ENCODE measurements at regions not wholly inside any gene's neighbourhood (a gene's known extent, or its start where the extent isn't known, plus 50 kb on each side); places are given as distances from the start of the nearest gene placed in this dataset.
A peak's percentile ranks its signal among the peaks of the same experiment; 100 is the strongest.

DNA sequence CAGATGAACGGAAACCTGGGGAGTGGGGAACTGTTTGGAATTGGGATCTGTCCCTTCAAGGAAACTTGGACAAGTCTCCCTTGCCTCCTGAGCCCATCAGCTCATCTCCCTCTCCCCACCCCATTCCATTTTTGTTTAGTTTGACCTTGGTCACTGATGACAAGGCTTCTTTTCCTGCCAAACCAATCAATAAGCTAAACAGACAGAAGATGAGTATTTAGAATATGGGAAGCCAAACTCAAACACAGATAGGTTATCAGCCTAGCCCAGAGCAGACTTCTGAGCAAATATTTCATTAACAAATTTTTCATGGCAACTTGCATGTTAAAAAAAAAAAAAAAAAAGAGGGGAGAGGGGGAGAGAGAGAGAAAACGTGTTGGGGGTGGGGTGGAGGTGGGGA is 337.2 kb upstream of the PROX1 start:
- no peak for DNase-seq (ENCODE audit: low spot score)

DNA sequence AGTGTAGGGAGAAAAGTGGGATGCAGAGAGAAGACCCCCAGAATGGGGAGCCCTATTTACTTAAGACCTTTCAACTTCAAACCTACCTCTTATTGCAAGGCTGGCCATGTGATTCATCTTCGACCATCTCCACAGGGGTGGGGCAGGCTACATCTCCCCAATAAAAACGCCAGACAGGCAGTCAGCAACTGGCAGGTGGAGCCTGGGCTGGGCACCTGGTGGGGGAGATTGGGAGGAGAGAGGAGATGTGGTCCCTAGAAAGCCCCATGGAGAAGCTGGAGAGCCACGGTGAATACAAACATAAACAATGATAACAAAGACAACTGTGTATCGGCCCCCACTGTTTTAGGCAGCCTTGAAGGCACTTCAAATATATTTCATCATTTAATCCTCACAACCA is 336.7 kb upstream of the PROX1 start:
- no peak for DNase-seq (ENCODE audit: low spot score)

DNA sequence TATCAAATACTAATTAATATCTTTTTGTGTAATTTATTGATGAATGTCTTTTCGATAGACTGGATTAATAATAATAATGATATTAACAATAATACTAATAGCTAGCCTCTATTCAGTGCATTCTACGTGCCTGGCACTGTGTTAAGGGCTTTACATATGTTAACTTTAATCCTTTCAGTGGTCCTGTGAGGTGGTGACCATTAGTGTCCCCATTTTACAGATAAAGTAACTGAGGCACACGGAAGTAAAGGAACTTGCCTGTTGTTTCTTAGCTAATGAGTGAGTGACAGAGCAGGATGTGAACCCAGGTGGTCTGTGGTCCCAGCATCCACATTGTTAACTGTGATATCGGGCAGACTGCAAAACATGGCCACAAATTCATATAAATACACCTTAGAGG is 335.7 kb upstream of the PROX1 start:
- DNase-seq (ENCODE audit: low spot score) = no peak

DNA sequence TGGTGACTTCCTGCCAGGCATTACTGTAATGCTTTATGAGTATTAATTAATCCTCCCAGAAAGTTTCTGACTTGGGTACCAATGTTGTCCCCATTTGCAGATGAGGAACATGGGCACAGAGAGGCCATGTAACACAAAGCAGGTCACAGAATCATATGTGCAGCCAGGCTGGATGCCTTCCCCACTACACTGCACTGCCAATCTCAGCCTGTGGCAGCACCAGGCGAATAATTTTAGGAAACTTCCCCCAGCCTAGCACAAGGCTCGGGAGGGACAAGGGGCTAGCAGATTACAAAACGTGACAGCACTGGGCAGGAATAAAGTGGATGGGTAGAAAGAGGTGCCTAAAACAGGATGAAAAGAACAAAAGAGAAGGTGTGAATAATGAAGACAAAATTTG is 331.7 kb upstream of the PROX1 start:
- no peak for DNase-seq (ENCODE audit: low spot score)

DNA sequence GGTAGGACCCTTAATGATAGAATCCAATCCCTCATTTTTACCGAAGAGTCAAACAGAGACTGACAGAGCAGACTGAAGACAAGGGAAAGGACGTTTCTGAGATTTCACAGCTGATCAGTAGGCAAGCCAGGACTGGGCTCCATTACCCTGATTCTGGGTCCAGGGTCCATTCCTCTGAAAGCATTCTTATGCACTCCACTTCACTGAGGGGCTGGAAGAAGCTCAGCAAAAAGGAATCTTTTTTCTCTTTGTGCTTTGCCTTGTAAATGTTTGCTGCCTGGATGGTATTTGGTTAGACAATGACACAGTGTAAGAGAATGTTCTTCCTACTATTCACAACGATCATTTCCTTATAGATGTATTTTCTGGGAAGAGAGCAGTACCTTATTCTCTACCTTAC is 331.3 kb upstream of the PROX1 start:
- no peak for DNase-seq (ENCODE audit: low spot score)

DNA sequence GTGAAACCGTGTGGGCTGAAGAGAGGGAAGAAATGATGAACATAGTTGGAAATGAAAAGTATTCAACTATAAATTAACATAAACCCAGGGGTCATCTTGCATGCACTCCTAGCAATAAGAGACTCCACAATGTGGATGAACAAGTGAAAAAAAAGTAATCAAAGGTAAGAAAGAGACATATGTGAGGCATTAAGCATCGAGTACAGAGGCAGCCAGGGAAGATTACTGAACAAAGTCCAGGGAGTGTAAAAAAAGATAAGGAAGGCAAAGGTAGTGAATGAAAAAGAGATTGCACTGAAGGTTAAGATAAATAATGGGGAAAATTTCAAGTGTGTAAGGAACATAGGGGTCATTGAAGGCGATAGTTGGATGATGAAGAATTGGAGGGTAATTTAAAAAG is 330.8 kb upstream of the PROX1 start:
- no peak for DNase-seq (ENCODE audit: low spot score)

DNA sequence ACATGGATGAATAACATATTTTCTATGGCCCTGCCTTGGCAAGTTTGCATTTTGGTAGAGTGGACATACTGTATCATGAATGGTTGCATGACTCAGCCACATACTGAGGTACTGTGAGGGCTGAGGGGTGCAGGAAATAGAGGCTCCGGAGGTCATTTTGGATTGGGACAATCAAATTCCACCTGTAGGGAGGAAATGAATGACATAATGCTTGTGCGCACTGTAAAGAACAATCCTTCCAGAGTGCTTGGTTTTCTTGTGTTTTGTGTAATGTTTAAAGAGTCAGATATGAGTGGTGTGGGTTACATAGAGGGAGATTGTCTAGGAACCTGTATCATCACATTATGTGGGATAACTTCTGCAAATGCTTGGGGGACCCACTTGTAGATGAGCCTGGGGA is 329.9 kb upstream of the PROX1 start:
- DNase-seq (ENCODE audit: low spot score) = no peak

DNA sequence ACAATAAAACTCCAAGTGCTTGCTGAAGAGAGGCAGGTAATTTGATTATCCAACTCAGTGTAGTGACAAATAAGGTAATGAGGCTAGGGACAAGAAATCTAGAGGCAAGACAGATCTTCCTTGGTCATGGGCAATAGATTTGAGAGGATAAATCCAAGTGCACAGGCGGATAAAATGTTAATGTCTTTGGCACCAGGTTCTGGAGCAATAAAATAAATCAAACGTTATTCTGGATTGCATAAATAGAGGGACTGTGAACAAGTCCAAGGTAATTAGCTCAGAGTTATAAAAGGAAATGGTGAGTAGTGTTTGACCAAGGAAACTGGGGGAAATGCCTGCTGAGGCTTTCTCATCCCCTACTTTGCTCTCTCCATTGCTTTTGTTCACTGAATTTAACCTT is 329.3 kb upstream of the PROX1 start:
- DNase-seq (ENCODE audit: low spot score) = no peak

DNA sequence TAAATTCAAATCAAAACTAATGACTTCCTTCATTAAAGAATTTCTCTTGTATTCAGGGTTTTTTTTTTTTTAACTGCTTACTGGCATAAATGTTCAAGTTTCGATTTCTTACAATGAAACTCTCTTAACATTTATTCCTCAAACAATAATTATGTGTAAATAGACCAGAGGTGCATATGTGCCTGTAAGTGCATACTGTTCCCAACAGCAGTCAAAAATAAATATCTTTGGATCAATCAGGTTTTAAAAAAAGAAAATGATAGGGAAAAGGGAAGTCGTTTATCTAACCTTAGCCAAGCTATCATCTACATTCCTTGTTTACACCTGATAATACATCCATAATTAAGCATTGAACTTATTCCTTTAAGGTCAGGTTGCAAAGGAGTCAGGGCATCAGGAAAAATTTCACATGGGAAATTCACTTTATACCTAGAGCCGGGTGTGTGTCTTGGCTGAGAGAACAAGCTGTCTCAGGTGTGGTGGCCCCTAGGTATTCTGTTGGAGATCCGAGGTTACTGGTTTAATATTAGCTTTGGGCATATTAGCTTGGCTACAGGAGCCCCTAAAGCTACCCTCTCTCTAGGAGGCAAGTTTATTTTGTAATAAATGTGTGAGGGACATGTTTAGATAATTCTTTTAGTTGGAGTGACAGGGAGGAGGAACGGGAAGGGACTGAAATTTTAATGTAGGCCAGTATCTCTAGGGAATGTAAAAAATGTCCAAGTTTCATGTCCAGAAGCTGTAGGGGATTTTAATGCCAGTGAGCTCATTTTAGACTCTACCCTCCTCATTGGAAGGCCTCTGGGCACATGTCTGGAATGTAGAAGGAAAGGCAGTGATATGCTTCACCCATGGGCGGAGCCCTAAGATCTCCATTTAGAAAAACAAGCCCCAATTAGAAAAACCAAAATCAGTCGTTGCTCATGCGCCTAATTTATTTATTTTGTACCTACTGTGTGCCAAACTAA is 327.9 kb upstream of the PROX1 start:
- no peak for DNase-seq (ENCODE audit: low spot score)

DNA sequence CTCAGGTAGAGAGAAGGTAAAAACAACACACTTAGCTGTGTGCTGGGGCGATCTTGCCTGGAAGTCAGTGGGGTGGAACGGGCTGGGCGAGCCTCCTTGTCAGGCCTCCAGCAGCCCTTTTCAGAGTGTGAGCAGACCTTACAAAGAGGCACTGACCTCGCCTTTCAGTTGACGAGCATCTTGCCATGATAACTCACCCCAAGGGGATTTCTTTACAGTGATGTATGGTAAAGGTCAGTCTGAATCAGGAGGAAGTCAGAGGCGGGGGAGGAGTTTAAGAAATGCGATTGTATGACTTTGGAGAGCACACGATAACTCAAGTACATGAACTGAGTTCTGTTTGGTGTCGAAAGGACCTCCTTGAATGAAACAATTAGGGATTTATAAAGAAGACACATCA is 326.5 kb upstream of the PROX1 start:
- DNase-seq (ENCODE audit: low spot score) = no peak

DNA sequence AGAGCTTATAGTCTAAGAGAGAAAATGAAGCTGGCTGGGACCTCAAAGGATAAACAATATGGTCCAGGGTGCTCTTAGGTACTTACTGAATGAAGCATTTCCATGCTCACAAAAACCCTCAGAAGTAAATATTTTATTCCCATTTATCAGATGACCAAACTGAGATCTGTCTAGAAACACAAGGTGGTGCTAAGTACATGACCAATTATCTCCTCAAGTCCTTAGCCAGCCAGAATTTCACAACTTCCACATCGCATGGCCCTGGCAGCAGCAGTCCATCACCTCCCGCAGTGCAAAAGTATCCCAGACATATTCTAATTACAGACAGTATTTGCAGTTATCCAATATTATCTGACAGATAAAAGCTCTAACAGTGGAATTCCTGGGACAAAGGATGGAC is 321.7 kb upstream of the PROX1 start:
- DNase-seq (ENCODE audit: low spot score) = no peak

DNA sequence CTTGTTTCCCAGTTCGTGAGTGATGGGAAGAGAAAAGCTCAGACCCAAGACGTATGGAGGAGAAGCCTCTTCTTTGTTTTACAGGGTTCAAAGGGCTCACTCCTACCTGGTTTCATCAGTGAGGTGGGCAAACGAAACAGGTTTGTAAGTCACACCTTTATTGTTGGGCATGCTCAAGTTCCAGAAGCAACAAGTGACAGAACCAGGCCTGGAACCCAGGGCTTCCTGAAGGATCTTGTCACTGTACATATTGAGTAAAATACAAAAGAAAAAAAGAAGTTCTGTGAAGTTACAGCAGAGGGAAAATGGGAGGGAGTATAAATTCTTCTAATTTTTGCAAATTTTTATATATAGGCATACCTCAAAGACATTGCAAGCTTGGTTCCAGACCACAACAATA is 320.9 kb upstream of the PROX1 start:
- DNase-seq (ENCODE audit: low spot score) = no peak

DNA sequence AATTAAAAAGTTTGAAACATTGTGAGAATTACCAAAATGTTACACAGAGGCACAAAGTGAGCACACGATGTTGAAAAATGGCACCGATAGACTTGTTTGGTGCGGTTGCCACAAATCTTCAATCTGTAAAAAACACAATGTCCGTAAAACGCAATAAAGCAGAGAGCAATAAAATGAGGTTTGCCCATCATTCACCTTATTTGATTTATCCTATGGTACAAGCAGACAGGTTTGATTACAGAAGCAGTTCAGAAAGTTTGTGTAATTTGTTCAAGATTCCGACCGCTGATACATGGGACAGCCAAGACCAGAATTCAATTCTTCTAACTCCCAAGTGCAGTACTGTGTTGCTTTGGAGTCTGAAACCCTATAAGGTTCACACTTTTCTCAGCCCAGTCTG is 318.3 kb upstream of the PROX1 start:
- DNase-seq (ENCODE audit: low spot score) = no peak

DNA sequence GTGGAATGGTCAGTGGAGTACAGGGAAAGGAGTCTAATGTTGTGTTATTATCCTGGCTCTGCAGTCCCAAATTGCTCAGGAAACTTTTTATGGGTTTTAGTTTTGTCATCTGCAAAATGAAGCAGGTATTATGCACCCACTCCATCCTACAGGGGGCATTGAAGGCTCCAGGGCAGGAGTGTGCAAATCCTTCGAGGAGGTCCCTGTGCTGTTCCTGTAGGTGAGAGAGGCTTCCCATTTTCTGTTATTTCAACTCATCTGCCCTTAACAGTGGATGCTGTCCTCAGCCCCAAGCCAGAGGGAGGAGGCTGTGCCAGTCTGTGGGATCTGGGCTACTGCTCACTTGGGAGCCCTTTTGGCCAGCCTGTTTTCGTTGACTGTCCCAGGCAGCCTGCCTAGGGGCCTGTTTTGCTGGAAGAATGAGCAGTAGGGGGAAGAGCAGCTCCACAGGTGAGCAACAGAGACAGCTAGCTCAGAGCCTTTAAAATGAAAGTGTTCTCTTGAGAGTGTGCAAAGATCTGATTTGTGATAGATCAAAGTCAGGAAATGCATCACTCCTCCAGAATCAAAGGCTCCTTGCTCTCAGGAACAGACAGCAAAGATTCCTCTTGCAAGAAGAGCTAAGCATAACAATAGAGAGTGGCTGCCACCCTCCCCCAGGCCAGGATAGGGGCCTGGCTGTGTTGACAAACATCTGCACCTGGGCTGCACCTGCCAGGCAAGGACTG is 317.6 kb upstream of the PROX1 start:
- DNase-seq (ENCODE audit: low spot score) = peak; percentile 50

DNA sequence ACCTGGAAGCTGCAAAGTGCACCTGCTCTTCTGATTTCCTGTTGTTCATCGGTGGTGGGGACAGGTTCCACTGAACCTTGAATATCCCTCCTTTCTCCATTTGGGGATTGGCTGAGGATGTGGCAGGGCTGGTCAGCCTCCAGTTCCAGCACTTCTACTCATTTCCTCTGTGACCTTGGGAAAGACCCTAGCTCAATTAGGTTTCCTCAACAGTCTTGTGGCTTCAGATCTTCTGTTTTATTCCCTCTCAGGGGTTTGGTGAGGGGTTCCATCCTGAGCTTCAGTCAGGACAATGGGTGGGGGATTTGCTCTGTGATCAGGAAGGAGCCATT is 317.1 kb upstream of the PROX1 start:
- no peak for DNase-seq (ENCODE audit: low spot score)

DNA sequence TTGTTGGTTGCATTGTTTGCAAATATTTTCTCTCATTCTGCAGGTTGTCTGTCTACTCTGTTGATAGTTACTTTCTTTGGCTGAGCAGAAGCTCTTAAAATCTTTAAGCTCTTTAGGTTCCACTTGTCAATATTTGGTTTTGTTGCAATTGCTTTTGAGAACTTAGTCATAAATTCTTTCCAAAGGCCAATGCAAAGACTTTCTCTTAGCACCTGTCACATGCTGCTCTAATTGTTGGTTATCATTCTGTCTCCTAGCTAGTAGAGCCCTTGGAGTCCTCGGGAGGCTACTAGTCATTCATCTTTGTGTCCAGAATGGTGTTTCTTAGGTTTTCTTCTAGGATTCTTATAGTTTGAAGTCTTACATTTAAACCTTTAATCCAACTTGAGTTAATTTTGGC is 312.7 kb upstream of the PROX1 start:
- DNase-seq (ENCODE audit: low spot score) = no peak

DNA sequence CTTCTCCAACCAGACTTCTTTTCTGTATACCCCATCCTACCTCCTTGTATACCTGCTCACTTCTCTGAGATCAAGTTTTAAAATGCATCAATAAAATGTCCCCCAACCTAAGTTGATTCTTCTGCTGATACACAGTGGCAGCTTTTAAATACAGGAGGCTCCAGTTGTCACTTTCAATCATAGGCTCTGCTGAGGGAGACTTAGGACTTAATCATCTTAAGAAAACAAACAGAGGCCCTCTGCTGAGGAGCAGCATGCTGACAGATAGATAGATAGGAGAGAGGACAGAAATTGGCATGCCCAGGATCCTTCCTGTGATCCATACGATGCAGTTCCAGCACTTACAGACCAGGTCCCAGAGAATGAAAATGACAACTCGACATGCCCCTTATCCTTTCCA is 311.0 kb upstream of the PROX1 start:
- no peak for DNase-seq (ENCODE audit: low spot score)

DNA sequence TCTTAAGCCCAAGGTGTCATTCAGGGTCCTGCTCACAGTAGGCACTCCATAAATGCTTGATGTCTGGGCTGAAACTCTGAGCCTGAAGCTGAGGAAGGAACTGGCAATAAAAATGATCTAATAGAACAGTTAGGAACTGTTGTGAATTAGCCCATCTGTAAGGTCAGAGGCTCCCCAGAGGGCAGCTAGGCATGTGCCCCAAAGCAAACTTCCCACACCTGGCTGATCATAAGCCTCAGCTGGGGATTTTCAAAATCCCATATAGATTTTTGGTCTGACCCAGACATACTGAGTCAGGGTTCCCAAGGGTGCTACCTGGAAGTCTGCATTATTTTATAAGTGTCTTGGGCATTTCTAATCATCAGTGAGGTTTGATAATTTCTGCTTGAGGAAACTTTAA is 309.4 kb upstream of the PROX1 start:
- no peak for DNase-seq (ENCODE audit: low spot score)

DNA sequence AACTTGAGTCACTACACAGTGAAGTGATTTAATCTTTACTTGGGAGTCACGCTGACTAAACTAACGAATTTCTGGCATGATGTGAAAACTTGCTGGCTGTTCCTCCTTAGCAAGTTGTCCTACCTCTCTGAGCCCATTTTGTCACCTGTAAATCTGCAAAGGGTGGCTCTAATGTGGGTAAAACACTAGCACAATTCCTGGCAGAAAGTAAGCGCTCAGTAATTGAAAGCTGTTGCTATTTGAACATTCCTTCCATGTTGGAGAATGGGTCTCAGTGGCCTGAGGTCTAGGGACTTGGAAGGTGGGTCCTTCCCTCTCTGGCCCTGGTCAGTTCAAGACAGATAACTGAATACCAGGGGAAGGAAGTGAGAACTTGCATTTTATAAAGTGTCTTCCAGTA is 309.0 kb upstream of the PROX1 start:
- no peak for DNase-seq (ENCODE audit: low spot score)

DNA sequence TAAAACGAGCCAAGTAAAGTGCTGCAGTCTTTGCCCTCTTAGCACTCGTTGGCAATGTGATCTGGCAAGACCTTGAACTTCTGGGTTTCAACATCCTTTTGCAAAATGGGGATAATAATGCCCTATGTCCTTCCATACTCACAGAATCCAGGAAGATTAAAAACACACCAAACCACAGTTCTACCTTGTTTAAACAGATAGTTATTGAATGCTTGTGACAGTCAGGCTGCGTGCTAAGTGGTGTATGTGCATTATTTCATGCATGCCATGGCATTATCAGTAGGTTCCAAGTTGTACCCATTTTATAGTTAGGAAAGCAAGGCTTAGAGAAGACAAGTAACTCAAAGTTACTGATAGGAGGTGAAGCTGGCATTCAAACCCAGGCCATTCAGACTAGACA is 308.6 kb upstream of the PROX1 start:
- DNase-seq (ENCODE audit: low spot score) = no peak

DNA sequence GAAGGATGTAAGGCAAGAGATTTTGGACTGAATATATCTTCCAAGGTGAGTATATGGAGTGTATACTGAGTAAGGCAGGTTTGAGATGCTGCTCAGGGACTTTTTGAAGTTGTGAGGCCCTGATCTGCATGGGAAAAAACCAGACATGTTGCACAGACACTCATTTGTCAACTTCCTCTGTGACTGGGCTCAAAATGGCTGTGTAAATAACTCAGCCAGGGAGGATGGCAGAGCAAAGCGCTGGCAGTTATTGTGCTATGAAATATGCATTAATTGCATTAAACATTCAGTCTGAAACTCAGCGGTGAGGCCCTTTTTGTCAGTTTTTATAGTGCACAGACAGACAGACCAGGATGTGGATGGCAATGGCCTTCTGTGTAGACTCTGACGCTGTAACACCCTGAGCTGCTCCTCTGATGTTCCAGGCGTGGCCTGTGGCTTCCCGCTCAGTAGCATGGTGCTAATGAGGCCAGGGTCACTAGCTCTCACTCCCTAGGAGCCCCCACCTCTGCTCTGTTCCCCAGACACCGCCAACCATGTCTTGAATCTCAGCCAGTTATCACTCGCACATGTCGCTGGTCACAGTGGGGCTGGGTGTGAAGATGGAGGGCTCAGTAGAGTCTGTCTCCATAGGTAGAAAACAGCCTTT is 307.0 kb upstream of the PROX1 start:
- no peak for DNase-seq (ENCODE audit: low spot score)

DNA sequence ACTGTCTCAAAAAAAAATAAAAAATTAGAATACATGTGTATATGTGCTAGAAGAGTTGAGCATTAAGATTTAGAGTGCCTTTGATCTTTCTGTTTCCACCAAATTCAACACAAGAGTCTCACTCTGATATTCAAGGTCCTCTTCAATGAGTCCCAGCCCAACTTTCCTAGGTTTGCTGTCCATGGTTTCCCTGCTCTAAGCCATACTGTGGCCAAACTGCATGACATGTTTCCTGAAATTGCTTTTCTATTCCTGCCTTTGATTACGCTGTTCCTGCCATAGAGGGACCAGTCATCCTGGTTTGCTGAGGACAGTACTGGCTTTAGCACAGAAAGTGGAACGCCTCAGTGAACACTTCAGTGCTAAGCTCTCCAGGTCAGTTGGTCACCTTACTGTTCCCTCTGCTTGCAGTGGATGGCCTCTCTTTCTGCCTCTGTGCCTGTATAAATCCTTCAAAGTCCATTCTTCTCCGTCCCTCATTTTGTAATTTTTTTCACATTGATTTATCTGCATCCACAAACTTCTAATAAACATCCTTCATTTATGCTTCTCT is 305.9 kb upstream of the PROX1 start:
- DNase-seq (ENCODE audit: low spot score) = no peak

DNA sequence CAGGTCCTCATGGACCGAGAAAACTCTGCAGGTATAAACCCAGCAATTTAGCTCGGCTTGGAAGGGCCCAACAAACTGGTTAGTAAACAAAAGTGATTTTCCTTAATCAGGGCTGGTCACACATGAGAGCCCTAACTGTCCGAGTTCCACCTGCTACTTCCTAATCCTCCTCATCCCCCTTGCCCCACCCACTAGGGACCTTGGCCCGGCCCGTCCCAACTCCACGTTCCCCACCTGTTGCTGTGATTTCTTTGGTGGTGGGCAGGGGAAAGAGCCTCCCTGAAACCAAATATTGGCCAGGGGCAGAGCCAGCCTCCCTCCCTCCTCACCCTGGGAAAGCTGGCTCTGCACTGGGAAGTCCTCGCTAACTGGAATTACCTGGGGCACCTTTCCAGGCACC is 304.2 kb upstream of the PROX1 start:
- no peak for DNase-seq (ENCODE audit: low spot score)

Data from CD4-positive, alpha-beta T cell treated with Interleukin-6 at 100 ng/mL for 8 hours (primary cell).